Endothelial cell of umbilical vein (primary cell): ENCODE measurements at regions not wholly inside any gene's neighbourhood (a gene's known extent, or its start where the extent isn't known, plus 50 kb on each side); places are given as distances from the start of the nearest gene placed in this dataset.

Experiments
- BruUV-seq: library from RNA; stranded (reverse); fragments of 400-500 nt; replicated peaks from 2 replicates; lab custom pipeline; 2021; lab: Mats Ljungman, UMichigan
- CTCF ChIA-PET: fragments of 300-600, 350-600 bp; sonication (Branson Sonifier 250); formaldehyde crosslinking; loops from one replicate; lab custom pipeline; 2021; ENCODE audit warnings: antibody characterized with exemption, inconsistent platforms; lab: Charles Lee
- POLR2A ChIA-PET: fragments of 300-600, 350-600 bp; sonication (Branson Sonifier 250); formaldehyde crosslinking; loops from one replicate; lab custom pipeline; 2021; ENCODE audit warnings: antibody characterized with exemption, inconsistent platforms; lab: Charles Lee
- DNase-seq: peaks from one replicate; pipeline ENCODE4 v3.0.0-alpha.2; 2011; ENCODE audit warnings: low read depth, low spot score
- FAIRE-seq: peaks from 2 replicates; lab custom pipeline; 2011; peaks lifted over from hg19 to GRCh38; lab: Jason Lieb, UNC
- H2AFZ ChIP-seq: 2 replicates; pipeline ENCODE4 v1.6.0; 2012; ENCODE audit warnings: low read depth, low read length, control low read depth, inconsistent platforms
- H3K27ac ChIP-seq: 2 replicates; pipeline ENCODE4 v1.5.1; 2011; ENCODE audit warnings: low read depth, mild to moderate bottlenecking, control low read depth, low read length, moderate library complexity; ENCODE audit not compliant: insufficient read depth
- H3K27me3 ChIP-seq, 2 experiments: 2 replicates each; pipeline versions ENCODE4 v1.6.0 to v1.6.1; 2011; ENCODE audit warnings: low read length in 2 of 2, mixed read lengths in 1 of 2; ENCODE audit not compliant: control insufficient read depth in 2 of 2, insufficient read depth in 2 of 2
- H3K36me3 ChIP-seq, 2 experiments: 2 replicates in 1 of 2; 3 replicates in 1 of 2; pipeline ENCODE4 v1.5.1; 2011; ENCODE audit warnings: low read length in 2 of 2, mild to moderate bottlenecking in 1 of 2, moderate library complexity in 1 of 2; ENCODE audit not compliant: control insufficient read depth in 2 of 2, insufficient read depth in 2 of 2; ENCODE audit errors: extremely low read depth in 1 of 2
- H3K4me1 ChIP-seq: 3 replicates; pipeline ENCODE4 v1.5.1; 2011; ENCODE audit warnings: mild to moderate bottlenecking, low read length; ENCODE audit not compliant: control insufficient read depth, insufficient read depth; ENCODE audit errors: extremely low read depth
- H3K4me2 ChIP-seq: 2 replicates; pipeline ENCODE4 v1.6.1; 2011; ENCODE audit warnings: low read length, control low read depth, mixed read lengths; ENCODE audit not compliant: insufficient read depth
- H3K4me3 ChIP-seq, 3 experiments: fragments of 200-600 bp in 1 of 3; sonication (generic), shearing (Covaris generic) in 1 of 3; replicated peaks in 1 of 3; 2 replicates each; pipeline ENCODE4 v1.5.1; 2011 to 2016; ENCODE audit warnings: control low read depth in 3 of 3, low read length in 3 of 3, mild to moderate bottlenecking in 2 of 3, inconsistent platforms in 1 of 3, low read depth in 1 of 3, moderate library complexity in 1 of 3; ENCODE audit not compliant: insufficient read depth in 1 of 3
- H3K79me2 ChIP-seq: 2 replicates; pipeline ENCODE4 v1.6.0; 2012; ENCODE audit warnings: low read length, inconsistent platforms; ENCODE audit not compliant: control insufficient read depth, insufficient read depth
- H3K9ac ChIP-seq: replicated peaks from 2 replicates; pipeline ENCODE3; 2011; ENCODE audit warnings: low read length, control low read depth; ENCODE audit not compliant: insufficient read depth; ENCODE audit errors: extremely low read depth
- H3K9me1 ChIP-seq: replicated peaks from 3 replicates; pipeline ENCODE4 v1.6.0; 2011; ENCODE audit warnings: mild to moderate bottlenecking, low read length; ENCODE audit not compliant: control insufficient read depth, insufficient read depth; ENCODE audit errors: extremely low read depth
- H3K9me3 ChIP-seq: replicated peaks from 2 replicates; pipeline ENCODE4 v1.5.1; 2012; ENCODE audit warnings: low read length, inconsistent platforms; ENCODE audit not compliant: control insufficient read depth, insufficient read depth
- H4K20me1 ChIP-seq: replicated peaks from 2 replicates; pipeline ENCODE3; 2011; ENCODE audit warnings: mild to moderate bottlenecking, low read length; ENCODE audit not compliant: control insufficient read depth, insufficient read depth; ENCODE audit errors: extremely low read depth
- EZH2 ChIP-seq: IDR thresholded peaks from 2 replicates; pipeline ENCODE4 v1.6.1; 2012; ENCODE audit warnings: borderline replicate concordance, low read depth, mild to moderate bottlenecking, moderate library complexity, low read length, inconsistent platforms; ENCODE audit not compliant: severe bottlenecking
- FOS ChIP-seq: IDR thresholded peaks from 2 replicates; pipeline ENCODE4 v1.6.1; 2011; ENCODE audit warnings: mild to moderate bottlenecking, low read length, moderate library complexity, borderline replicate concordance; ENCODE audit not compliant: insufficient read depth
- GATA2 ChIP-seq: IDR thresholded peaks from 2 replicates; pipeline ENCODE4 v1.7.0; 2011; ENCODE audit warnings: low read depth, mild to moderate bottlenecking, moderate library complexity, mixed read lengths, low read length; ENCODE audit not compliant: insufficient read length, insufficient read depth
- JUN ChIP-seq: IDR thresholded peaks from 2 replicates; pipeline ENCODE4 v1.6.1; 2011; ENCODE audit warnings: borderline replicate concordance, low read depth; ENCODE audit not compliant: insufficient read length, insufficient read depth
- MYC ChIP-seq: IDR thresholded peaks from one replicate; pipeline ENCODE4 v1.6.1; 2011; ENCODE audit warnings: mild to moderate bottlenecking, low read depth, low read length
- POLR2A ChIP-seq: IDR thresholded peaks from 2 replicates; pipeline ENCODE4 v1.6.1; 2012; ENCODE audit warnings: low read depth, mild to moderate bottlenecking, control low read depth, low read length
- POLR2AphosphoS5 ChIP-seq: IDR thresholded peaks from 2 replicates; pipeline ENCODE4 v1.6.1; 2012; ENCODE audit warnings: low read depth, mild to moderate bottlenecking, control low read depth, low read length, moderate library complexity; ENCODE audit not compliant: insufficient read depth
- dilution Hi-C: fragments of 300-500 bp; cut with MboI; formaldehyde crosslinking; loops from one replicate; pipeline ENCODE4 v1.15.0; 2019; ENCODE audit warnings: low sequenced_read_pairs; ENCODE audit not compliant: extremely low pct_ligation_motif_present
- intact Hi-C: fragments of 100-400 bp; cut with micrococcal nuclease; formaldehyde crosslinking; loops from one replicate; pipeline ENCODE4 v1.10.0; 2022
- TF ChIP-seq, protein P1 (sequence below): IDR thresholded peaks from 2 replicates; pipeline ENCODE4 v1.6.1; 2011; ENCODE audit not compliant: insufficient read depth, insufficient read length
- TF ChIP-seq, protein P2 (sequence below), 2 donors: IDR thresholded peaks; 1 replicate in 1 of 2; 2 replicates in 1 of 2; pipeline ENCODE4 v1.5.1; 2011; ENCODE audit warnings: low read length in 2 of 2, mild to moderate bottlenecking in 2 of 2, moderate library complexity in 2 of 2, control low read depth in 1 of 2, inconsistent platforms in 1 of 2, low read depth in 1 of 2; ENCODE audit not compliant: insufficient read depth in 1 of 2; ENCODE audit errors: extremely low read depth in 1 of 2

DNA sequence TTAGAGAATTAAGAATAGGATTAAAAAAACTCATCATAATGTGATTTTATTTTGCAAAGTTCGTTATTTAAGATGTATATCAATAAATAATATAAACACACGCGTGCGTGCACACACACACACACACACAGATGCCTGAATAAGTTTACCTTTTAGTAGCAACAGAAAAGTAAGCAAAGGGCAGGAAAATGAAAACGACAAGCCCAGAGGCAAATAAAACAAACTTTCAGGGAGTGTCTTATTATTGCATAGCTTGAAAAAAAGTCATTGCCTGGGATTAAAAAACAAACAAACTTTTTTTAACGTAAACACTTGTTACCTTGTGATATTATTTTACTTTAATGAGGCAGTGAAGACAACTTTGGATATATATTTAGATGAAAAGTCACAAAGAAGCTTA is 226.4 kb downstream of the BAMBI start:
- H4K20me1 ChIP-seq: no peaks in the 10 kb centered on the region
- no peak for DNase-seq
- no peak for TF ChIP-seq POLR2A
- no peak for TF ChIP-seq POLR2AphosphoS5
- TF ChIP-seq, protein P1, sequence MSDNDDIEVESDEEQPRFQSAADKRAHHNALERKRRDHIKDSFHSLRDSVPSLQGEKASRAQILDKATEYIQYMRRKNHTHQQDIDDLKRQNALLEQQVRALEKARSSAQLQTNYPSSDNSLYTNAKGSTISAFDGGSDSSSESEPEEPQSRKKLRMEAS: no peak
- TF ChIP-seq EZH2: no peak
- no TSS peak for BruUV-seq
- CTCF ChIA-PET: interaction anchor here (0.7 to 1.7 kb wide), 2 partner anchors 9 to 12 kb away, joined by 3 to 5 read pairs; no protein-coding TSS in a partner anchor
- H3K4me1 ChIP-seq: peaks cover 20% of the 10 kb centered on the region
- intact Hi-C loops (no loop called here), dilution Hi-C loops (no loop called here)
- H3K79me2 ChIP-seq: no peaks in the 10 kb centered on the region
- H3K27ac ChIP-seq: no peak overlapping the region
- H3K4me3 ChIP-seq: no peak overlapping the region
- H3K27me3 ChIP-seq: no peaks in the 10 kb centered on the region
- no peak overlapping the region for H2AFZ ChIP-seq
- H3K9me3 ChIP-seq: no peaks in the 10 kb centered on the region
- no peak for FAIRE-seq
- no peak overlapping the region for H3K9ac ChIP-seq
- H3K36me3 ChIP-seq: no peaks in the 10 kb centered on the region
- H3K9me1 ChIP-seq: no peaks in the 10 kb centered on the region
- POLR2A ChIA-PET: no interaction called here
- no peak overlapping the region for H3K4me2 ChIP-seq

DNA sequence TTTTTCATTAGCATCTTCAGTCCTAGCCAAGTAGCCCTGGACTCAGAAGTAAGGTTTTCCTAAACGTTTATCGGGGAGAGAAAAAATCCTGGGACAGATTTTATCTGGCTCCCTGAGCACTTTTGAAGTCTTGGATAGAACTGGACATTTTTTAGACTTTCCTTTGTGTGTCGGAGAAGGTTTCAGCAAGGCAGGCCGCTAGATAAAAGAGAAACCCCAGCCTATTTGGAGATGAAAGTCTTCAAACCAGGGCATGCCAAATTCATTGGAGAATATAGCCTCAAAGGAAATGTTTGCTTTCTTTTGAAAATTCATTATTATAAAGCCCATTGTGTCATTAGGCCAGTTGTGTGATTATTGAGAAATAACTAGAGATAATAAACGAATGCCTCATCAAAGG is 228.1 kb downstream of the BAMBI start:
- H3K4me3 ChIP-seq: no peak overlapping the region
- H3K79me2 ChIP-seq: no peaks in the 10 kb centered on the region
- peaks cover 20% of the 10 kb centered on the region for H3K4me1 ChIP-seq
- no peak overlapping the region for H2AFZ ChIP-seq
- no peak overlapping the region for H3K27ac ChIP-seq
- DNase-seq: no peak
- no peak overlapping the region for H3K4me2 ChIP-seq
- intact Hi-C loops: loop anchor here (5.0 kb wide), 1 partner anchor 77 kb away; no protein-coding TSS in a partner anchor
- no peaks in the 10 kb centered on the region for H4K20me1 ChIP-seq
- no peaks in the 10 kb centered on the region for H3K9me3 ChIP-seq
- FAIRE-seq: no peak
- no peaks in the 10 kb centered on the region for H3K36me3 ChIP-seq
- TF ChIP-seq JUN (no peak), GATA2 (no peak), MYC (no peak), POLR2A (no peak), POLR2AphosphoS5 (no peak), FOS (no peak), EZH2 (no peak)
- TF ChIP-seq, protein P1: no peak
- TF ChIP-seq, protein P2, sequence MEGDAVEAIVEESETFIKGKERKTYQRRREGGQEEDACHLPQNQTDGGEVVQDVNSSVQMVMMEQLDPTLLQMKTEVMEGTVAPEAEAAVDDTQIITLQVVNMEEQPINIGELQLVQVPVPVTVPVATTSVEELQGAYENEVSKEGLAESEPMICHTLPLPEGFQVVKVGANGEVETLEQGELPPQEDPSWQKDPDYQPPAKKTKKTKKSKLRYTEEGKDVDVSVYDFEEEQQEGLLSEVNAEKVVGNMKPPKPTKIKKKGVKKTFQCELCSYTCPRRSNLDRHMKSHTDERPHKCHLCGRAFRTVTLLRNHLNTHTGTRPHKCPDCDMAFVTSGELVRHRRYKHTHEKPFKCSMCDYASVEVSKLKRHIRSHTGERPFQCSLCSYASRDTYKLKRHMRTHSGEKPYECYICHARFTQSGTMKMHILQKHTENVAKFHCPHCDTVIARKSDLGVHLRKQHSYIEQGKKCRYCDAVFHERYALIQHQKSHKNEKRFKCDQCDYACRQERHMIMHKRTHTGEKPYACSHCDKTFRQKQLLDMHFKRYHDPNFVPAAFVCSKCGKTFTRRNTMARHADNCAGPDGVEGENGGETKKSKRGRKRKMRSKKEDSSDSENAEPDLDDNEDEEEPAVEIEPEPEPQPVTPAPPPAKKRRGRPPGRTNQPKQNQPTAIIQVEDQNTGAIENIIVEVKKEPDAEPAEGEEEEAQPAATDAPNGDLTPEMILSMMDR (IDR thresholded peaks at IDR 0.05; ENCODE audit: extremely low read depth in 1 of 2, insufficient read depth in 1 of 2, low read depth in 1 of 2, low read length in 2 of 2): no peak
- BruUV-seq: no TSS peak
- H3K9me1 ChIP-seq: no peaks in the 10 kb centered on the region
- POLR2A ChIA-PET: no interaction called here
- no peak overlapping the region for H3K9ac ChIP-seq
- CTCF ChIA-PET: no interaction called here
- no peaks in the 10 kb centered on the region for H3K27me3 ChIP-seq
- dilution Hi-C loops: no loop called here
